Lower lobe of right lung (tissue), 2 donors: ENCODE measurements at regions not wholly inside any gene's neighbourhood (a gene's known extent, or its start where the extent isn't known, plus 50 kb on each side); places are given as distances from the start of the nearest gene placed in this dataset.

Experiments used
- ATAC-seq, 2 donors: fragments of 200-7000 bp; cut with Tn5 transposase; one replicate each; pipeline ENCODE4 v1.9.1; 2020 to 2022; ENCODE audit warnings: mild to moderate bottlenecking in 2 of 2, moderate library complexity in 2 of 2
- DNase-seq: peaks from one replicate; pipeline ENCODE4 v3.0.0-alpha.2; 2020
- H3K27ac ChIP-seq: fragments of 200-600 bp; one replicate; pipeline ENCODE4 v1.8.0; 2022
- H3K27me3 ChIP-seq: fragments of 200-600 bp; one replicate; pipeline ENCODE4 v1.8.0; 2022; ENCODE audit warnings: low read depth
- H3K36me3 ChIP-seq: fragments of 200-600 bp; one replicate; pipeline ENCODE4 v1.8.0; 2022; ENCODE audit warnings: mild to moderate bottlenecking
- H3K4me1 ChIP-seq: fragments of 200-600 bp; one replicate; pipeline ENCODE4 v1.8.0; 2022
- H3K4me3 ChIP-seq: fragments of 200-600 bp; one replicate; pipeline ENCODE4 v1.8.0; 2022; ENCODE audit warnings: mild to moderate bottlenecking
- H3K9me3 ChIP-seq: fragments of 200-600 bp; one replicate; pipeline ENCODE4 v1.8.0; 2022
- CTCF ChIP-seq: fragments of 200-600 bp; IDR thresholded peaks from one replicate; pipeline ENCODE4 v1.8.0; 2022; ENCODE audit warnings: antibody characterized with exemption, mild to moderate bottlenecking
- intact Hi-C: fragments of 100-400 bp; cut with DNase I; formaldehyde crosslinking; loops from one replicate; pipeline ENCODE4 v1.11.0; 2022
- donor health status: DM: no; HTN: yes; CAD: no; lungs with severe emphysema.

- no peaks in the 10 kb centered on the region for H3K27me3 ChIP-seq
- ATAC-seq (no peak), DNase-seq (no peak)
- intact Hi-C loops, result no loop called here
- TF ChIP-seq CTCF, result no peak
- H3K4me3 ChIP-seq, result no peak overlapping the region
- no peaks in the 10 kb centered on the region for H3K4me1 ChIP-seq
- H3K9me3 ChIP-seq, result no peaks in the 10 kb centered on the region
- H3K27ac ChIP-seq, result no peak overlapping the region
- H3K36me3 ChIP-seq, result no peaks in the 10 kb centered on the region
Observed at GRCh38 chr12:73898645-73899044, 639.0 kb upstream of the ATXN7L3B start.

- H3K4me1 ChIP-seq, result no peaks in the 10 kb centered on the region
- no peaks in the 10 kb centered on the region for H3K27me3 ChIP-seq
- DNase-seq, result no peak
- no peaks in the 10 kb centered on the region for H3K9me3 ChIP-seq
- H3K4me3 ChIP-seq, result no peak overlapping the region
- TF ChIP-seq CTCF, result no peak
- H3K27ac ChIP-seq, result no peak overlapping the region
- intact Hi-C loops, result no loop called here
- H3K36me3 ChIP-seq, result no peaks in the 10 kb centered on the region
- ATAC-seq, result no peak
Observed at GRCh38 chr12:73902260-73902659, 635.4 kb upstream of the ATXN7L3B start.

- ATAC-seq (no peak), DNase-seq (no peak)
- Histone ChIP-seq H3K27me3 (no peaks in the 10 kb centered on the region), H3K36me3 (no peaks in the 10 kb centered on the region), H3K27ac (no peak overlapping the region), H3K9me3 (no peaks in the 10 kb centered on the region), H3K4me3 (no peak overlapping the region), H3K4me1 (no peaks in the 10 kb centered on the region)
- intact Hi-C loops, result no loop called here
- TF ChIP-seq CTCF, result no peak
Observed at GRCh38 chr12:73906757-73907156, 630.9 kb upstream of the ATXN7L3B start.

- no peak for ATAC-seq
- H3K4me3 ChIP-seq, result no peak overlapping the region
- no peaks in the 10 kb centered on the region for H3K4me1 ChIP-seq
- no peak for DNase-seq
- no peaks in the 10 kb centered on the region for H3K36me3 ChIP-seq
- H3K9me3 ChIP-seq, result no peaks in the 10 kb centered on the region
- no peaks in the 10 kb centered on the region for H3K27me3 ChIP-seq
- intact Hi-C loops, result no loop called here
- TF ChIP-seq CTCF, result no peak
- H3K27ac ChIP-seq, result no peak overlapping the region
Observed at GRCh38 chr12:73935817-73936216, 601.8 kb upstream of the ATXN7L3B start.

GRCh38 chr12:73947326-73948026 is 590.2 kb upstream of the ATXN7L3B start:
- Histone ChIP-seq H3K4me3 (no peak overlapping the region), H3K27ac (no peak overlapping the region), H3K9me3 (no peaks in the 10 kb centered on the region), H3K4me1 (no peaks in the 10 kb centered on the region), H3K27me3 (no peaks in the 10 kb centered on the region), H3K36me3 (no peaks in the 10 kb centered on the region)
- intact Hi-C loops, result no loop called here
- DNase-seq (no peak), ATAC-seq (no peak)
- no peak for TF ChIP-seq CTCF
